HCT116 (cell line): ENCODE measurements at regions not wholly inside any gene's neighbourhood (a gene's known extent, or its start where the extent isn't known, plus 50 kb on each side); places are given as distances from the start of the nearest gene placed in this dataset.

Source experiments
- ATAC-seq: fragments of 200-7000 bp; cut with Tn5 transposase; 2 replicates; pipeline ENCODE4 v1.9.1; 2020; ENCODE audit warnings: mild to moderate bottlenecking, moderate library complexity
- BruUV-seq: library from RNA; stranded (reverse); fragments of 400-500 nt; replicated peaks from 2 replicates; lab custom pipeline; 2021; lab: Mats Ljungman, UMichigan
- CTCF ChIA-PET: fragments of 300-600 bp; sonication (Branson Sonifier 250); formaldehyde crosslinking; loops from one replicate; lab custom pipeline; 2021; ENCODE audit warnings: antibody characterized with exemption; lab: Charles Lee
- POLR2A ChIA-PET: fragments of 300-600, 350-600 bp; sonication (Branson Sonifier 250); formaldehyde crosslinking; loops from one replicate; lab custom pipeline; 2021; ENCODE audit warnings: antibody characterized with exemption; lab: Charles Lee
- RAD21 ChIA-PET, 2 experiments: fragments of 300-600 bp; sonication (Branson Sonifier 250); formaldehyde crosslinking; loops; one replicate each; lab custom pipeline; 2023; ENCODE audit warnings: low total read pairs in 2 of 2; ENCODE audit not compliant: uncharacterized antibody in 2 of 2, unreplicated experiment in 2 of 2, low non-redundant PET in 1 of 2; lab: Charles Lee
- DNase-seq: peaks from one replicate; pipeline ENCODE4 v3.0.0-alpha.2; 2010; ENCODE audit warnings: low read depth, low spot score
- H2AFZ ChIP-seq: fragments of 200-600 bp; shearing (Covaris generic), sonication (generic); 2 replicates; pipeline ENCODE4 v1.6.1; 2017; ENCODE audit warnings: low read depth, mixed run types, mixed read lengths, antibody characterized with exemption, low read length; ENCODE audit not compliant: poor library complexity, severe bottlenecking
- H3K27ac ChIP-seq: 2 replicates; pipeline ENCODE4 v1.5.1; 2012; ENCODE audit warnings: low read depth, low read length
- H3K27me3 ChIP-seq: fragments of 200-600 bp; sonication (generic); 2 replicates; pipeline ENCODE4 v1.6.1; 2016; ENCODE audit warnings: mixed run types, low read length, mixed read lengths; ENCODE audit not compliant: insufficient read depth
- H3K36me3 ChIP-seq, 2 experiments: fragments of 200-500 bp in 1 of 2; fragments of 200-600 bp in 1 of 2; sonication (Bioruptor generic) in 1 of 2; sonication (generic) in 1 of 2; 2 replicates each; pipeline versions ENCODE4 v1.5.1 to v1.6.1; 2014 to 2016; ENCODE audit warnings: low read length in 2 of 2, inconsistent platforms in 1 of 2, mixed read lengths in 1 of 2, mixed run types in 1 of 2; ENCODE audit not compliant: insufficient read depth in 2 of 2, control insufficient read depth in 1 of 2
- H3K4me1 ChIP-seq, 2 experiments: fragments of 200-600 bp in 1 of 2; sonication (generic) in 1 of 2; 2 replicates each; pipeline versions ENCODE4 v1.5.1 to v1.6.1; 2012 to 2017; ENCODE audit warnings: low read length in 2 of 2, inconsistent platforms in 1 of 2, mild to moderate bottlenecking in 1 of 2, mixed read lengths in 1 of 2, mixed run types in 1 of 2, moderate library complexity in 1 of 2; ENCODE audit not compliant: insufficient read depth in 2 of 2, control insufficient read depth in 1 of 2
- H3K4me2 ChIP-seq: fragments of 200-600 bp; sonication (generic); 2 replicates; pipeline ENCODE4 v1.6.1; 2017; ENCODE audit warnings: mixed run types, low read length, mixed read lengths
- H3K4me3 ChIP-seq, 2 experiments: fragments of 200-600 bp in 1 of 2; sonication (generic) in 1 of 2; replicated peaks in 1 of 2; 2 replicates each; pipeline ENCODE4 v1.5.1; 2011 to 2016; ENCODE audit warnings: low read length in 2 of 2, control low read depth in 1 of 2, low read depth in 1 of 2, mild to moderate bottlenecking in 1 of 2, mixed read lengths in 1 of 2, mixed run types in 1 of 2
- H3K79me2 ChIP-seq: fragments of 200-600 bp; sonication (generic); 2 replicates; pipeline ENCODE4 v1.6.1; 2017; ENCODE audit warnings: mild to moderate bottlenecking, mixed run types, low read length, moderate library complexity, mixed read lengths; ENCODE audit not compliant: insufficient read depth
- H3K9ac ChIP-seq: fragments of 200-600 bp; sonication (generic); 2 replicates; pipeline ENCODE4 v1.6.1; 2016; ENCODE audit warnings: low read length, mixed read lengths
- H3K9me2 ChIP-seq: fragments of 200-600 bp; sonication (generic), shearing (Covaris generic); 2 replicates; pipeline ENCODE4 v1.6.1; 2017; ENCODE audit warnings: mixed run types, mild to moderate bottlenecking, moderate library complexity; ENCODE audit not compliant: insufficient read depth
- H3K9me3 ChIP-seq, 2 experiments: fragments of 200-500 bp in 1 of 2; fragments of 200-600 bp in 1 of 2; sonication (Bioruptor generic) in 1 of 2; sonication (generic) in 1 of 2; 2 replicates each; pipeline ENCODE4 v1.6.1; 2014 to 2017; ENCODE audit warnings: low read length in 2 of 2, mixed read lengths in 2 of 2, inconsistent platforms in 1 of 2, low read depth in 1 of 2, mild to moderate bottlenecking in 1 of 2, mixed run types in 1 of 2, moderate library complexity in 1 of 2; ENCODE audit not compliant: control insufficient read depth in 1 of 2, insufficient read depth in 1 of 2
- H4K20me1 ChIP-seq: fragments of 200-600 bp; sonication (generic), shearing (Covaris generic); 2 replicates; pipeline ENCODE4 v1.6.1; 2017; ENCODE audit warnings: mixed run types, mild to moderate bottlenecking, moderate library complexity; ENCODE audit not compliant: insufficient read depth
- ATF3 ChIP-seq: IDR thresholded peaks from 2 replicates; pipeline ENCODE4 v1.6.1; 2012
- CBX3 ChIP-seq: IDR thresholded peaks from 2 replicates; pipeline ENCODE4 v1.6.1; 2012; ENCODE audit warnings: low read depth
- CEBPB ChIP-seq: IDR thresholded peaks from 2 replicates; pipeline ENCODE4 v1.6.1; 2012; ENCODE audit warnings: low read depth
- EZH2 ChIP-seq: fragments of 200-600 bp; sonication (generic); IDR thresholded peaks from 2 replicates; pipeline ENCODE4 v1.6.1; 2017; ENCODE audit warnings: antibody characterized with exemption, mixed run types
- EZH2phosphoT487 ChIP-seq: fragments of 200-600 bp; IDR thresholded peaks from 2 replicates; pipeline ENCODE4 v1.6.1; 2018; ENCODE audit warnings: antibody characterized with exemption, borderline replicate concordance
- JUND ChIP-seq: IDR thresholded peaks from 2 replicates; pipeline ENCODE4 v1.6.1; 2012
- RAD21 ChIP-seq: IDR thresholded peaks from 2 replicates; pipeline ENCODE4 v1.6.1; 2012; ENCODE audit warnings: low read depth, mild to moderate bottlenecking
- SIN3A ChIP-seq: IDR thresholded peaks from 2 replicates; pipeline ENCODE4 v1.6.1; 2012; ENCODE audit warnings: low read depth
- SP1 ChIP-seq: IDR thresholded peaks from 2 replicates; pipeline ENCODE4 v1.6.1; 2012; ENCODE audit warnings: low read depth
- SRF ChIP-seq: IDR thresholded peaks from 2 replicates; pipeline ENCODE4 v1.6.1; 2012; ENCODE audit warnings: low read depth
- YY1 ChIP-seq: IDR thresholded peaks from 2 replicates; pipeline ENCODE4 v1.6.1; 2011; ENCODE audit warnings: low read length, low read depth, moderate library complexity, mild to moderate bottlenecking; ENCODE audit not compliant: insufficient replicate concordance; ENCODE audit errors: extremely low read depth
- intact Hi-C: fragments of 100-400 bp; cut with micrococcal nuclease; formaldehyde crosslinking; loops from 2 replicates; pipeline ENCODE4 v1.10.0; 2022
- TF ChIP-seq, protein P1 (sequence below): IDR thresholded peaks from 2 replicates; pipeline ENCODE4 v1.6.1; 2012; ENCODE audit warnings: low read depth
- TF ChIP-seq, protein P2 (sequence below): IDR thresholded peaks from 2 replicates; pipeline ENCODE4 v1.6.1; 2011; ENCODE audit warnings: mild to moderate bottlenecking, low read length, moderate library complexity; ENCODE audit not compliant: insufficient replicate concordance; ENCODE audit errors: extremely low read depth

- Histone ChIP-seq H3K9ac (no peak overlapping the region), H3K9me2 (no peaks in the 10 kb centered on the region), H3K4me1 (no peaks in the 10 kb centered on the region), H3K36me3 (no peaks in the 10 kb centered on the region), H3K79me2 (no peaks in the 10 kb centered on the region), H3K27ac (no peak overlapping the region), H3K9me3 (no peaks in the 10 kb centered on the region), H3K4me3 (no peak overlapping the region), H3K4me2 (no peak overlapping the region), H2AFZ (no peak overlapping the region), H4K20me1 (no peaks in the 10 kb centered on the region), H3K27me3 (no peaks in the 10 kb centered on the region)
- no peak for TF ChIP-seq RAD21
- TF ChIP-seq, protein P1, sequence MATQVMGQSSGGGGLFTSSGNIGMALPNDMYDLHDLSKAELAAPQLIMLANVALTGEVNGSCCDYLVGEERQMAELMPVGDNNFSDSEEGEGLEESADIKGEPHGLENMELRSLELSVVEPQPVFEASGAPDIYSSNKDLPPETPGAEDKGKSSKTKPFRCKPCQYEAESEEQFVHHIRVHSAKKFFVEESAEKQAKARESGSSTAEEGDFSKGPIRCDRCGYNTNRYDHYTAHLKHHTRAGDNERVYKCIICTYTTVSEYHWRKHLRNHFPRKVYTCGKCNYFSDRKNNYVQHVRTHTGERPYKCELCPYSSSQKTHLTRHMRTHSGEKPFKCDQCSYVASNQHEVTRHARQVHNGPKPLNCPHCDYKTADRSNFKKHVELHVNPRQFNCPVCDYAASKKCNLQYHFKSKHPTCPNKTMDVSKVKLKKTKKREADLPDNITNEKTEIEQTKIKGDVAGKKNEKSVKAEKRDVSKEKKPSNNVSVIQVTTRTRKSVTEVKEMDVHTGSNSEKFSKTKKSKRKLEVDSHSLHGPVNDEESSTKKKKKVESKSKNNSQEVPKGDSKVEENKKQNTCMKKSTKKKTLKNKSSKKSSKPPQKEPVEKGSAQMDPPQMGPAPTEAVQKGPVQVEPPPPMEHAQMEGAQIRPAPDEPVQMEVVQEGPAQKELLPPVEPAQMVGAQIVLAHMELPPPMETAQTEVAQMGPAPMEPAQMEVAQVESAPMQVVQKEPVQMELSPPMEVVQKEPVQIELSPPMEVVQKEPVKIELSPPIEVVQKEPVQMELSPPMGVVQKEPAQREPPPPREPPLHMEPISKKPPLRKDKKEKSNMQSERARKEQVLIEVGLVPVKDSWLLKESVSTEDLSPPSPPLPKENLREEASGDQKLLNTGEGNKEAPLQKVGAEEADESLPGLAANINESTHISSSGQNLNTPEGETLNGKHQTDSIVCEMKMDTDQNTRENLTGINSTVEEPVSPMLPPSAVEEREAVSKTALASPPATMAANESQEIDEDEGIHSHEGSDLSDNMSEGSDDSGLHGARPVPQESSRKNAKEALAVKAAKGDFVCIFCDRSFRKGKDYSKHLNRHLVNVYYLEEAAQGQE: no peak
- TF ChIP-seq, protein P2, sequence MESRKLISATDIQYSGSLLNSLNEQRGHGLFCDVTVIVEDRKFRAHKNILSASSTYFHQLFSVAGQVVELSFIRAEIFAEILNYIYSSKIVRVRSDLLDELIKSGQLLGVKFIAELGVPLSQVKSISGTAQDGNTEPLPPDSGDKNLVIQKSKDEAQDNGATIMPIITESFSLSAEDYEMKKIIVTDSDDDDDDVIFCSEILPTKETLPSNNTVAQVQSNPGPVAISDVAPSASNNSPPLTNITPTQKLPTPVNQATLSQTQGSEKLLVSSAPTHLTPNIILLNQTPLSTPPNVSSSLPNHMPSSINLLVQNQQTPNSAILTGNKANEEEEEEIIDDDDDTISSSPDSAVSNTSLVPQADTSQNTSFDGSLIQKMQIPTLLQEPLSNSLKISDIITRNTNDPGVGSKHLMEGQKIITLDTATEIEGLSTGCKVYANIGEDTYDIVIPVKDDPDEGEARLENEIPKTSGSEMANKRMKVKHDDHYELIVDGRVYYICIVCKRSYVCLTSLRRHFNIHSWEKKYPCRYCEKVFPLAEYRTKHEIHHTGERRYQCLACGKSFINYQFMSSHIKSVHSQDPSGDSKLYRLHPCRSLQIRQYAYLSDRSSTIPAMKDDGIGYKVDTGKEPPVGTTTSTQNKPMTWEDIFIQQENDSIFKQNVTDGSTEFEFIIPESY: no peak
- no peak for TF ChIP-seq SRF
- TF ChIP-seq ATF3: no peak
- TF ChIP-seq EZH2phosphoT487: no peak
- no peak for TF ChIP-seq SP1
- no peak for TF ChIP-seq JUND
- TF ChIP-seq SIN3A: no peak
- no peak for TF ChIP-seq YY1
- TF ChIP-seq CBX3: no peak
- no peak for TF ChIP-seq CEBPB
- TF ChIP-seq EZH2: no peak
- intact Hi-C loops: no loop called here
- CTCF ChIA-PET: no interaction called here
- DNase-seq: no peak
- no TSS peak for BruUV-seq
- POLR2A ChIA-PET: no interaction called here
- ATAC-seq: no peak
- RAD21 ChIA-PET: no interaction called here
Measured at GRCh38 chr6:170045981-170046667, 244.8 kb downstream of the DLL1 start.
